ENCODE measurements at regions not wholly inside any gene's neighbourhood (a gene's known extent, or its start where the extent isn't known, plus 50 kb on each side); places are given as distances from the start of the nearest gene placed in this dataset.

DNA sequence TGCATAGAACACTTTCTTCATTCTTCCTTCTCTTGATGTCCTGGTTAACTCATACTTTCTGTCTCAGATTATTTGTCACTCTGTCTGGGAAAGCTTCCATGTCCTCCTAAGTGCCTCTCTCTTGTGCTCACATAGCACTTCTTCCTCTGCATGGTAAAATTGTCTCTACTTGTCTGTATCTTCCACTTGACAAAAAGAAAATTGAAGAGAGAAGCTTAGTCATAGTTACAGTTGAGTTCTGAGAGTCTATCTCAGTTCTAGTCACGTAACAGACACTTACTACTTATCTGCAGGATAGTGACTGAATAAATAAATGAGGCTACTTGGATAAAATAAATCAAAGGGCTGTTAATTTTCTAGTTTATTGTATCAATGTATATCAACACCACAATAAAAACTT, 458.1 kb downstream of the HTR7 start:
- Histone ChIP-seq H3K79me2 (ENCODE audit: insufficient read depth, low read length) (no peaks in the 10 kb centered on the region), H3K27ac (ENCODE audit: extremely low read length, insufficient read depth, low read length) (no peak overlapping the region), H4K20me1 (ENCODE audit: insufficient read depth, low read length) (no peaks in the 10 kb centered on the region), H3K9ac (ENCODE audit: insufficient read depth, low read depth, low read length) (no peak overlapping the region), H3K36me3 (replicated peaks in 1 of 2; ENCODE audit: control insufficient read depth in 1 of 2, insufficient read depth in 2 of 2, low read length in 2 of 2) (no peaks in the 10 kb centered on the region), H2AFZ (ENCODE audit: low read length) (no peak overlapping the region), H3K4me1 (ENCODE audit: insufficient read depth, low read length) (no peaks in the 10 kb centered on the region), H3K9me3 (ENCODE audit: low read length) (no peaks in the 10 kb centered on the region), H3K27me3 (ENCODE audit: control insufficient read depth in 1 of 2, insufficient read depth in 2 of 2, low read length in 2 of 2) (no peaks in the 10 kb centered on the region), H3K4me3 (replicated peaks in 1 of 3; ENCODE audit: insufficient read depth in 1 of 3, low read depth in 2 of 3, low read length in 3 of 3) (no peak overlapping the region), H3K4me2 (ENCODE audit: low read depth, low read length) (no peak overlapping the region)
- POLR2A ChIA-PET = no interaction called here
- DNase-seq (ENCODE audit: low spot score) = no peak
- CTCF ChIA-PET (ENCODE audit: low intra/inter-chr PET ratio, low total read pairs) = no interaction called here
- intact Hi-C loops (cut with micrococcal nuclease; ENCODE audit: unreplicated experiment) = no loop called here
- no TSS peak for BruUV-seq (replicated peaks)
- ATAC-seq = no peak
- TF ChIP-seq NONO (IDR thresholded peaks at IDR 0.05) = no peak
- TF ChIP-seq NONO (CRISPR knock-in tag; conservative IDR thresholded peaks at IDR 0.05) = no peak
- TF ChIP-seq ZNF713 (CRISPR knock-in tag; IDR thresholded peaks at IDR 0.05) = no peak
- no peak for TF ChIP-seq ZNF572 (CRISPR knock-in tag; IDR thresholded peaks at IDR 0.05)
- TF ChIP-seq NFYB (CRISPR knock-in tag; IDR thresholded peaks at IDR 0.05) = no peak
- TF ChIP-seq, protein P1, sequence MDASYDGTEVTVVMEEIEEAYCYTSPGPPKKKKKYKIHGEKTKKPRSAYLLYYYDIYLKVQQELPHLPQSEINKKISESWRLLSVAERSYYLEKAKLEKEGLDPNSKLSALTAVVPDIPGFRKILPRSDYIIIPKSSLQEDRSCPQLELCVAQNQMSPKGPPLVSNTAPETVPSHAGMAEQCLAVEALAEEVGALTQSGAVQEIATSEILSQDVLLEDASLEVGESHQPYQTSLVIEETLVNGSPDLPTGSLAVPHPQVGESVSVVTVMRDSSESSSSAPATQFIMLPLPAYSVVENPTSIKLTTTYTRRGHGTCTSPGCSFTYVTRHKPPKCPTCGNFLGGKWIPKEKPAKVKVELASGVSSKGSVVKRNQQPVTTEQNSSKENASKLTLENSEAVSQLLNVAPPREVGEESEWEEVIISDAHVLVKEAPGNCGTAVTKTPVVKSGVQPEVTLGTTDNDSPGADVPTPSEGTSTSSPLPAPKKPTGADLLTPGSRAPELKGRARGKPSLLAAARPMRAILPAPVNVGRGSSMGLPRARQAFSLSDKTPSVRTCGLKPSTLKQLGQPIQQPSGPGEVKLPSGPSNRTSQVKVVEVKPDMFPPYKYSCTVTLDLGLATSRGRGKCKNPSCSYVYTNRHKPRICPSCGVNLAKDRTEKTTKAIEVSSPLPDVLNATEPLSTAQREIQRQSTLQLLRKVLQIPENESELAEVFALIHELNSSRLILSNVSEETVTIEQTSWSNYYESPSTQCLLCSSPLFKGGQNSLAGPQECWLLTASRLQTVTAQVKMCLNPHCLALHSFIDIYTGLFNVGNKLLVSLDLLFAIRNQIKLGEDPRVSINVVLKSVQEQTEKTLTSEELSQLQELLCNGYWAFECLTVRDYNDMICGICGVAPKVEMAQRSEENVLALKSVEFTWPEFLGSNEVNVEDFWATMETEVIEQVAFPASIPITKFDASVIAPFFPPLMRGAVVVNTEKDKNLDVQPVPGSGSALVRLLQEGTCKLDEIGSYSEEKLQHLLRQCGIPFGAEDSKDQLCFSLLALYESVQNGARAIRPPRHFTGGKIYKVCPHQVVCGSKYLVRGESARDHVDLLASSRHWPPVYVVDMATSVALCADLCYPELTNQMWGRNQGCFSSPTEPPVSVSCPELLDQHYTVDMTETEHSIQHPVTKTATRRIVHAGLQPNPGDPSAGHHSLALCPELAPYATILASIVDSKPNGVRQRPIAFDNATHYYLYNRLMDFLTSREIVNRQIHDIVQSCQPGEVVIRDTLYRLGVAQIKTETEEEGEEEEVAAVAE (CRISPR knock-in tag; IDR thresholded peaks at IDR 0.05; ENCODE audit: borderline replicate concordance) = no peak
- no peak for TF ChIP-seq RFXAP (CRISPR knock-in tag; IDR thresholded peaks at IDR 0.05; ENCODE audit: borderline replicate concordance)
- TF ChIP-seq, protein P2, sequence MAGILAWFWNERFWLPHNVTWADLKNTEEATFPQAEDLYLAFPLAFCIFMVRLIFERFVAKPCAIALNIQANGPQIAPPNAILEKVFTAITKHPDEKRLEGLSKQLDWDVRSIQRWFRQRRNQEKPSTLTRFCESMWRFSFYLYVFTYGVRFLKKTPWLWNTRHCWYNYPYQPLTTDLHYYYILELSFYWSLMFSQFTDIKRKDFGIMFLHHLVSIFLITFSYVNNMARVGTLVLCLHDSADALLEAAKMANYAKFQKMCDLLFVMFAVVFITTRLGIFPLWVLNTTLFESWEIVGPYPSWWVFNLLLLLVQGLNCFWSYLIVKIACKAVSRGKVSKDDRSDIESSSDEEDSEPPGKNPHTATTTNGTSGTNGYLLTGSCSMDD (CRISPR knock-in tag; IDR thresholded peaks at IDR 0.05) = no peak
- TF ChIP-seq RAD21 (CRISPR knock-in tag; IDR thresholded peaks at IDR 0.05) = no peak
- TF ChIP-seq FOXA1 (IDR thresholded peaks at IDR 0.05) = no peak
- TF ChIP-seq FOXA1 (CRISPR knock-in tag; IDR thresholded peaks at IDR 0.05) = no peak
- 2% methylated on average over 1 of the region's 1 CpG for WGBS (ENCODE audit: low lambda C conversion rate)
- no peak for FAIRE-seq
- in situ Hi-C loops (cut with HindIII; ENCODE audit: extremely low pct_ligation_motif_present, low pct_unique_long_range_greater_than_20kb) = no loop called here

All from HepG2 (cell line).